WTC11 (cell line): ENCODE measurements at regions not wholly inside any gene's neighbourhood (a gene's known extent, or its start where the extent isn't known, plus 50 kb on each side); places are given as distances from the start of the nearest gene placed in this dataset.

Source experiments
- ATF2 ChIP-seq: sonication (generic); formaldehyde crosslinking; IDR thresholded peaks from 2 replicates; pipeline ENCODE4 v1.8.1; 2022; ENCODE audit warnings: low read depth, missing genetic modification reagents, borderline replicate concordance
- CREB1 ChIP-seq: sonication (generic); formaldehyde crosslinking; IDR thresholded peaks from 2 replicates; pipeline ENCODE4 v1.8.0; 2023; ENCODE audit warnings: mild to moderate bottlenecking, missing genetic modification reagents
- CTCF ChIP-seq: fragments of 200-600 bp; IDR thresholded peaks from 2 replicates; pipeline ENCODE4 v1.8.0; 2022; ENCODE audit warnings: antibody characterized with exemption
- FOXJ3 ChIP-seq: sonication (generic); formaldehyde crosslinking; IDR thresholded peaks from 2 replicates; pipeline ENCODE4 v1.9.0; 2021; ENCODE audit warnings: missing genetic modification reagents, mild to moderate bottlenecking, borderline replicate concordance
- FOXP4 ChIP-seq: sonication (generic); formaldehyde crosslinking; IDR thresholded peaks from 2 replicates; pipeline ENCODE4 v1.8.0; 2022; ENCODE audit warnings: mild to moderate bottlenecking, missing genetic modification reagents
- HMGXB4 ChIP-seq: sonication (generic); formaldehyde crosslinking; IDR thresholded peaks from 2 replicates; pipeline ENCODE4 v1.8.1; 2023; ENCODE audit warnings: mild to moderate bottlenecking, moderate library complexity, missing genetic modification reagents
- NFE2L1 ChIP-seq: sonication (generic); formaldehyde crosslinking; IDR thresholded peaks from 2 replicates; pipeline ENCODE4 v1.8.1; 2023; ENCODE audit warnings: missing genetic modification reagents
- SMAD3 ChIP-seq: sonication (generic); formaldehyde crosslinking; IDR thresholded peaks from 2 replicates; pipeline ENCODE4 v1.8.0; 2022; ENCODE audit warnings: missing genetic modification reagents, mild to moderate bottlenecking, borderline replicate concordance
- SOX15 ChIP-seq: fragments of 250-450 bp; sonication (Bioruptor Pico); IDR thresholded peaks from 2 replicates; pipeline ENCODE4 v1.9.0; 2021; ENCODE audit warnings: mild to moderate bottlenecking
- SP1 ChIP-seq: sonication (generic); formaldehyde crosslinking; conservative IDR thresholded peaks from 2 replicates; pipeline ENCODE4 v1.8.1; 2022; ENCODE audit warnings: missing genetic modification reagents
- TCF7 ChIP-seq: sonication (generic); formaldehyde crosslinking; IDR thresholded peaks from 2 replicates; pipeline ENCODE4 v1.8.0; 2022; ENCODE audit warnings: mild to moderate bottlenecking, low read depth, missing genetic modification reagents, moderate library complexity
- TEAD4 ChIP-seq: sonication (generic); formaldehyde crosslinking; IDR thresholded peaks from 2 replicates; pipeline ENCODE4 v1.8.0; 2022; ENCODE audit warnings: mild to moderate bottlenecking, missing genetic modification reagents
- ZBTB21 ChIP-seq: sonication (generic); formaldehyde crosslinking; IDR thresholded peaks from 2 replicates; pipeline ENCODE4 v1.8.1; 2023; ENCODE audit warnings: mild to moderate bottlenecking, missing genetic modification reagents, borderline replicate concordance

DNA sequence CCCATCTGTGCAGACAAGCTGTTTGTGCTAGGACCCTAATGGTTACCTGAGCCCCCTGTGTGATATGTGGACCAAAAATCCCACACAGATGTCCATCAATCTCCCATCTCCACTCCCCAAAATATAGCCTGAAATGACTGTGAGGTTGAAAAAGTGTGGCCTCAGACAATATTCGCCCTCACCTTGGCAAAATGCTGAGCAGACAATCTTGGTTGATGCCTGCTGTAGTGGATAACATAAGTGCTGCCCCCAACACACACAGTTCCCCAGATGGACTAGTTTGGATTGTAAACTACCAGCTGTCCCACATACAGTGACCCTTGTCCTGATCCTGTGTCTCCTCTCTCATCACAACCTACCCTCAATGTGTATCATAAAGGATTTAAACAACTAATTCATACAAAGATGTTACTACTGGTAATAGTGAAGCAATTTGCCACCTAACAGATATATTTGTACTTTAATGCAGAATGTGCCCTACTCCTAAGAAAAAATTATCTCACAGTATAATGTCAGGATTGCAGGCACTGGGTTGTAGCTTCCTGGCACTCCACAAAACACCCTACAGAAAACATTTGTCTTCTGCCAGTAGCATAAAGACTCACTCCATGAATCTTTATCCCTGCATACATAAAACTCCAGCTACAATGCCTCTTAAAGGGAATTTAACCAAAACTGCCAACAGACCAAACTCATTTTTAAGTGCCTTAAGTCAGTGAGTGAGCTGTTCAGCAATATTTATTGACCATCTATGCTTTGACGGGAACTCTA lies 161.6 kb downstream of the FBXO15 start:
- no peak for TF ChIP-seq CTCF
- TF ChIP-seq NFE2L1 (CRISPR knock-in tag) = no peak
- TF ChIP-seq SMAD3 (CRISPR knock-in tag) = no peak
- TF ChIP-seq FOXP4 = no peak
- no peak for TF ChIP-seq FOXJ3 (CRISPR knock-in tag)
- no peak for TF ChIP-seq HMGXB4
- no peak for TF ChIP-seq SP1 (CRISPR knock-in tag)
- TF ChIP-seq CREB1 (CRISPR knock-in tag) = no peak
- TF ChIP-seq ZBTB21 (CRISPR knock-in tag) = no peak
- no peak for TF ChIP-seq ATF2 (CRISPR knock-in tag)
- no peak for TF ChIP-seq SOX15 (CRISPR knock-in tag)
- TF ChIP-seq TEAD4 (CRISPR knock-in tag) = no peak
- no peak for TF ChIP-seq TCF7 (CRISPR knock-in tag)
